ENCODE measurements at regions not wholly inside any gene's neighbourhood (a gene's known extent, or its start where the extent isn't known, plus 50 kb on each side); places are given as distances from the start of the nearest gene placed in this dataset.
"Not testable (repeated sequence)": the region's sequence is repeated elsewhere in the genome, so short reads cannot be mapped to it uniquely, and the experiment has no call there.

DNA sequence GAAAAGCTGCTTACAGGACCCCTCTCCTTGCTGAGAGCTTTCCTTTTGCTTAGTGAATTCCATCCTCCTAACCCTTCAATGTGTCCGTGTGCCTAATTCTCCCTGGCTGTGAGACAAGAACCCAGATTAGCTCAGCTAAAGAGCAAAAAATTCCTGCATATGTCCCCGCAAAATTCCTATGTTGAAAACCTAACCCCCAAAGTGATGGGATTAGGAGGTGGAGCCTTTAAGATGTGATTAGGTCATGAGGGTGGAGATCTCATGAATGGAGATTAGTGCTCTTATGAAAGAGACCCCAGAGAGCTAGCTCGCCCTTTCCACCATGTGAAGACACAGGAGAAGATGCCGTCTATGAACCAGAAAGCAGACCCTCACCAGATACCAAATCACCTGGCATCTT is 503.0 kb upstream of the DIAPH2 start:
- no peak for FAIRE-seq

DNA sequence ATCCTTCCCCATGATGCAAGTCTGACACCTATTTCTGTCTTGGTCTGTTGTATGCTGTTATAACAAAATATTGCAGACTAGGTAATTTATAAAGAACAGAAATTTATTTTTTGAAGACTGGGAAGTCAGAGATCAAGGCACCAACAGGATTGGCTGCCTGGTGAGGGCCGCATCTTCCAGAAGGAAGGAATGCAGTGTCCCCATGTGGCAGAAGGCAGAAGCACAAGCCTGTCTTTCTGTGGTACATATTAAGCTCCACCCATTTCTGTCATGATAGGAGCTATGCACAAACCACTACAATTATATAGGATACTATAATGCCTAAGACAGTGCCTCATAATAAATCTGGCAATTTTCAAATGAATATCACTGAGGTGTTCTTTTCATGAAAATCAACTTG is 502.3 kb upstream of the DIAPH2 start:
- no peak for DNase-seq (ENCODE audit: insufficient read length, low spot score)
- no peak for FAIRE-seq

More for the DNA sequence above, 503.0 kb upstream of the DIAPH2 start:
- DNase-seq (ENCODE audit: insufficient read length, low spot score) = no peak

DNA sequence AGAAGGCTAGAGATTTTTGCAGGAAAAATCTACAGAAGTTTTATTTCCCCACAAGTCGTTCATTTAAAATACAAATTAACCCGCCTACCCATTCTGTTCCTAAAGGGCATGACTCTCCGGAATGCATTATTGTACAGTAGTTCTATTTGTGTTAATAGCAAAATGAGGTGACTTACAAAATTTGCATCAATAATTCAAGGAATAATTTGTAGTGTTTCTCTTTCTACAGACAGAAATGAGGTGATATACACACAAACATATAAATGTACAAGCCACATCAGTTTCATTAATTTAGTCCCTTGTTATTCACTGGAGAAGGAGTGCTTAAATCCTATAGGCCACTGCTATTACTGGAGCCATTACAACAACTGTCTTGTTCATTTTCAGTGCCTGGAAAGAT is 501.3 kb upstream of the DIAPH2 start:
- no peak for DNase-seq (ENCODE audit: insufficient read length, low spot score)
- FAIRE-seq = no peak

DNA sequence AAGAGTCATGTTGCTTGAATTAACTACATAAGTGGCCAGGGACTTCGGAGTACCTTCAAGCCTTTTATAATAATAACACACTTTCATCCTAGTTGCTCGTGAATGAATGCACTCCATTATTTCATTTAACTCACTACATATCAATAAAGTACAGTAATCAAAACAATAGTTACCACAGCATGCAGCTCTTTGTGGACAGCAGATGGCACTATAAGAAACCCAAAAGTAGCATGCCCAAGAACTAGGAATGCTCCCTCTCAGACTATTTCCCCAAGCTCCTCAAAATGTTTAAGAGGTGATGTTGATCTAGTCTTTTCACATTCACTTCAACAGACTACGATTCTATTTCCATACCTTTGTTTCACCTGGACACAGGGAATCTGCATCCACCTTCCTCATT is 500.8 kb upstream of the DIAPH2 start:
- no peak for FAIRE-seq
- no peak for DNase-seq (ENCODE audit: insufficient read length, low spot score)

DNA sequence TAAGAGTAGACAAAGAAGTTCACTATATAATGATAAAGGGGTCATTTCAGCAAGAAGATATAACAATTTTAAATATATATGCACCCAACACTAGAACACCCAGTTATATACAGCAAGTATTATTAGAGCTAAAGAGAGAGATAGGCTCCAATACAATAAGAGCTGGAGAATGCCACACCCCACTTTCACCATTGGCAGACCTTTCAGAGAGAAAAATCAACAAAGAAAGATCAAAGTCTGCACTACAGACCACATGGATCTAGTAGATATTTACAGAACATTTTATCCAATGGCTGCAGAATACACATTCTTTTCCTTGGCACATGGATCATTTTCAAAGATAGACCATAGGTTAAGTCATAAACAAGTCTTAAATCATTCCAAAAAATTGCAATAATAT is 479.7 kb upstream of the DIAPH2 start:
- FAIRE-seq = no peak

GRCh38 chrX:96211953-96212352 is 472.7 kb upstream of the DIAPH2 start:
- DNase-seq (ENCODE audit: insufficient read length, low spot score) (no peak), FAIRE-seq (no peak)

More for the DNA sequence above, 479.7 kb upstream of the DIAPH2 start:
- no peak for DNase-seq (ENCODE audit: insufficient read length, low spot score)

- not testable (repeated sequence) for DNase-seq (ENCODE audit: insufficient read length, low spot score); FAIRE-seq
These were observed 470.0 kb upstream of the DIAPH2 start for GRCh38 chrX:96214681-96215080.

DNA sequence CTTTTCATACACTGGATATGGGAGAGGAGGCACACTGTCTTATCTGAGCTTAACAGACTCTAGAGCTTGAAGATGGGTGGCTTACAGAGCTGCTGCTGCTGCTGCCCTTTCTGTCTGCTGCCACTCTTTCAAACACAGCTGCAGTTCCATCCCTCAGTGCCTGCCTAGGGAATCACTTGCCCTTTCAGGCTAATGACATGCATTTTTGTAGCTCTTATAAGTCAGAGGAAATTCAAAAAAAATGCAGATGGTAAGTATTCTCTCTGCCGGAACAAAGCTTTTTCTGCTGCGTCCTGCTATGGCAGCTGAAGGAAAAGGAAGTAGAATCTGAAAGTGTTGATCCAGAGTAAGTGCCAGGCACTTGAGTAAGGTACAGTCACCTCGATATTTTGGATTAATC is 460.4 kb upstream of the DIAPH2 start:
- FAIRE-seq (no peak), DNase-seq (ENCODE audit: insufficient read length, low spot score) (no peak)

DNA sequence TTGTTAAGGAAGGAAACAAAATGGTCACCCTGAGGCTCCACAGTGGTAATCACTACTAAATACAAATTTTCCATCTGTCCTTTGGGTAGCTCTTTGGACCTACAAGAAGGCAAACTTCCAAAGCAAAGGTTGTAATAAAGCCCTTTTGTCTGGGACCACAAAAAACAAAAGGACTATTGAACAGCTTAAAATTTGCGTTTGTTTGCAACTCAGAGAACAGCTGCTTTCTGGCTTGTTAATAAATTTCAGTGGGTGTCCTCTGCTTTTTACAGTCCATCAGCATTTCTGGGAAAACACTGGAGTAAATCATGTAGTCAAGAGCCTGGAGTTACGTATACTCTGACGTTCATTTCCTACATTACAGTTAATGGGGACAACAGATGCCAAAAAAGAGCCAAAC is 439.7 kb upstream of the DIAPH2 start:
- DNase-seq (ENCODE audit: insufficient read length, low spot score) (no peak), FAIRE-seq (no peak)

DNA sequence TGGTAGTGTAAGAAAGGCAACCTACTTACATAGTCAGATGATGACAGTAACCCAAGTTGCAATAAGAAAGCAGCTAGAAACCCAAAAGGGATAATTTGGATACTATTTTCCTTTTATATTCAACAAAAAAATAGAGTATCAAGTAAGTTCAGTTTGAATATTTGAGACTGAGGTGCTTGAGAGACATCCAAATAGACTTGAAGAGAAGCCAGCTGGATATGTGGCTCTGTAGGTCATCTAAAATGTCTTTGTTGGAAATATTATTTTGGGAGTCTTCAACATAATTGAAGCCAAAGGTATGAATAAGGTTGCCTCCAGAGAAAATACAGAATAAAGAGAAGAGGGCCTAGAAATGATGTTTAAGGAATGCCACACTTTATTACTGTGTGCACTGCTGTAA is 438.2 kb upstream of the DIAPH2 start:
- FAIRE-seq (no peak), DNase-seq (ENCODE audit: insufficient read length, low spot score) (no peak)
